ENCODE measurements at regions not wholly inside any gene's neighbourhood (a gene's known extent, or its start where the extent isn't known, plus 50 kb on each side); places are given as distances from the start of the nearest gene placed in this dataset.

DNA sequence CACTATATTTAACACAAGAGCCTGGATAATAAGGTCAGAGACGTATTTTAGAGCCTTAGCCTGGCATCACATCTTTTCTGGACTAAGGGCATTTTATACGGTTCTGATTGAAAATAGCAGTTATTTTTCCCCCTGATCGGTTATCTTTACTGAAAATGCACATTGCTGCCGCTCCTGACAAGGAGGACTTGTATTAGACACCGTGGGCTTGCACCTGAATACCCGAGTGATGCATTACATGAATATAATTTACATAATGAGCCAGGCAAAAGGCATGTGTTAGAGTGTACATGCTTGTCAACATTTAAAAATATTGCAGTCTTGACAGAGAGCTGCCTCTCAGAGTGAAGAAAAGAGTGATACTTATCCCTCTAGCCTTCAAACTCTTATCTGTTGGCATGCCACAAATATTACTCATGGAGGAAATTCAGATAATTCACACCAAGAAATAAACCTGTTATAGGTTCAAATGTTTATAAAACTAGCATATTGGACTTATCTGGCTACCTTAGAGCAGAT is 470.5 kb upstream of the ETAA1 start:
- no peaks in the 10 kb centered on the region for H3K4me1 Mint-ChIP-seq
- DNase-seq (no peak), ATAC-seq (ENCODE audit: low read depth in 2 of 2) (no peak)
- H3K9me3 Mint-ChIP-seq = peaks cover 0 to 3% (median 0%) of the 10 kb centered on the region in 7 donors
- no peaks in the 10 kb centered on the region for H3K27me3 Mint-ChIP-seq
- no peak overlapping the region for H3K4me3 Mint-ChIP-seq
- H3K36me3 Mint-ChIP-seq = no peaks in the 10 kb centered on the region
- H3K27ac Mint-ChIP-seq = no peak overlapping the region

DNA sequence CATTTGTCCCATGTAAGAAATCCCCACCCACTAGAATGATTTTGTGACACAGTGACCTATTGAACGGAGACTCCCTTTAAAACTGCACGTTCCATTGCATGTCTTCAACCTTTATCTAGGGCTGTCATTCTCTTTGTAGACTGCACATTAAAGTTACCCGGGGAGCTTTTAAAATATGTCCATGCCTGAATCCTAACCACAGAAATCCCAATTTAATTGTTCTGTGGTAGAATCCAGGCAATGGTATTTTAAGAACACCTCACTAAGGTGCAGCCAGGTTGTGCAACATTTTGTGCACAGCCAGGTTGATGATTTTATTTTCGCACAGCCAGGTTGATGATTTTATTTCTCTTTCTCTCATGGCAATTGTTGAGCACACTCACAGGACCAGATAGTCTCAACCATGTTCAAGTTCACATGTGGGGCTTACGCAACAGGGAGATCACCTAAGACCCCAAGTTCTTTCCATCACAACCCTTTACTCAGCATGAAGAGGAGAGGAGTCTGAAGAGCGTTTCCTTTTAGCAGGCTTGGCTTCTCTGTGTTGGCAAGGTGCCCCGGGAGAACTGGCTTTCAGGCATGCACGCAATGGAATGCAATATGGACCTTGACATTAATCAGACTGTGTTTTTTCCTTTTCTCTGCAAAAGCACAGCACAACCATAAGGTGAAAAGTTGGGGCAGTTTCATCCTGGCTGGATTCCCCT is 467.3 kb upstream of the ETAA1 start:
- Mint-ChIP-seq H3K27me3 (peaks cover 0 to 3% (median 0%) of the 10 kb centered on the region in 3 donors), H3K27ac (no peak overlapping the region), H3K36me3 (no peaks in the 10 kb centered on the region), H3K4me1 (no peaks in the 10 kb centered on the region), H3K9me3 (peaks cover 0 to 8% (median 0%) of the 10 kb centered on the region in 7 donors), H3K4me3 (no peak overlapping the region)
- DNase-seq (no peak), ATAC-seq (ENCODE audit: low read depth in 2 of 2) (no peak)

DNA sequence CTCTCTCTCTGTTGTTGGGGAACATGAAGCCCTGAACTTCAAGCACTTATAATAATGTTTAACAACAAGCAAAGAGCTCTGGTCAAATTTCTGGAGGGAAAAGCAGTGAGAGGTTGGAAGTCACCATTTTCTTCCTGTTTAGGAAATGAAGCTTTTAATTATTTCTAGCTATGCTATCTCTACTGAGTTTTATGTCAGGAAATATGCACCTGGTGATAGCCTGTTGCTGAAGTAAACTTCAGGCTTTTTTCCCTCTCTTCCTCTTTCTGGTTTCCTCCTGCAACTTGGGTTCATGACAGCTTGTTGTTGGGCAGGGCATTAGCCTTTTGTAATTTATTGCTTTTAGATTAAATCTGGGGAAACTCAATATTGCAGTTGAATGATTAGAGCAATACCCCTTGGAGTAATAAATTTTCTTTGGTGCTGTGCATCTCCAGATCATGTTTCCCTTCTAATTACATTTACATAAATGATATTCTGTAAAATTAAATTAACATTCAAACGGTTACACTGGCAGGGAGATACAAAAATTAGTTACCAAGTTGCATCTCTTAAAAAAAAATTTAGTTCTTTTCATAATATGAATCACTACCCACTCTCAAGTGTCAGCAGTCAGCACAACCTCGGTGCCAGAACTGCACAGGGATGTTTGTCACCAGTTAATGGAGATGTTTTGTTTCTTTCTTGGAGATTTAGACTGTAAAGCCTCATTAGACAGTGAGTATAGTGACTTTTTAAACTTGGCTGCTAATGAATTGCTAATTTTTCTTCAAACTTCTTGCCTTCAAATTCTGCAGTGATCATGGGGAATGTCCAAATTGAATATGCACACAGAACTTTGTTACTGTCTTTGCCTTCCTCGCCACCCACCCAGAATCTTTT is 466.6 kb upstream of the ETAA1 start:
- Mint-ChIP-seq H3K36me3 (no peaks in the 10 kb centered on the region), H3K27ac (peak overlapping the region in 1 of 6 donors; percentile 40)

DNA sequence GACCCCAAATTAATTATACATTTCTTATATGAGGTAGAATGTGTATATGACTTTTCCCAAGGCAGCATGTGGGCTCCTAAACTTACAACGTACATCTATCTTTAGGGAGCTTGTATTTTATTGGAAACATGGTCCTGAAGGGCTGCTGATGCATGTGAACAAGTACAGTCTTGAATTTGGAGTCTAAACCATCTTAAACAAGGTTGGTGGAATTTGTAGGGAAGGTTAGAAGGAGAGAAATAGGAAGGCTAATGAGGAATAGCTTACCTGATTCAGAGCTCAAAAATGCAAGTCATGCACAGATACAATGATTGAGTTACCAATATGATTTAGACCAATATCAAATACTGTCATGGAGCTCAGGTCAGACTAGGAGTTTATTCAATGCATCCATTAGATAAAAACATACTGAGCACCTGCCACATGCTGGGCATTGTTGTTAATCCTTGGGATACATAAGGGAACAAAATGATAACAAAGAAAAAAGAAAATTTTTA is 458.6 kb upstream of the ETAA1 start:
- Mint-ChIP-seq H3K9me3 (peaks cover 0 to 7% (median 3%) of the 10 kb centered on the region in 7 donors), H3K36me3 (no peaks in the 10 kb centered on the region), H3K4me1 (no peaks in the 10 kb centered on the region), H3K4me3 (no peak overlapping the region), H3K27ac (no peak overlapping the region), H3K27me3 (no peaks in the 10 kb centered on the region)
- DNase-seq (no peak), ATAC-seq (ENCODE audit: low read depth in 2 of 2) (no peak)

More for the DNA sequence above, 466.6 kb upstream of the ETAA1 start:
- H3K9me3 Mint-ChIP-seq = peaks cover 0 to 8% (median 0%) of the 10 kb centered on the region in 7 donors
- peaks cover 0 to 3% (median 0%) of the 10 kb centered on the region in 3 donors for H3K27me3 Mint-ChIP-seq
- H3K4me3 Mint-ChIP-seq = no peak overlapping the region
- DNase-seq (no peak), ATAC-seq (ENCODE audit: low read depth in 2 of 2) (no peak)
- H3K4me1 Mint-ChIP-seq = no peaks in the 10 kb centered on the region

GRCh38 chr2:66940080-66940479 is 457.1 kb upstream of the ETAA1 start:
- Mint-ChIP-seq H3K27ac (no peak overlapping the region), H3K27me3 (no peaks in the 10 kb centered on the region), H3K36me3 (no peaks in the 10 kb centered on the region), H3K4me1 (no peaks in the 10 kb centered on the region), H3K4me3 (no peak overlapping the region), H3K9me3 (peaks cover 0 to 7% (median 2%) of the 10 kb centered on the region in 7 donors)
- DNase-seq = no peak
- ATAC-seq (ENCODE audit: low read depth in 2 of 2) = no peak

- H3K27ac Mint-ChIP-seq = no peak overlapping the region
- no peaks in the 10 kb centered on the region for H3K4me1 Mint-ChIP-seq
- no peaks in the 10 kb centered on the region for H3K36me3 Mint-ChIP-seq
- H3K27me3 Mint-ChIP-seq = no peaks in the 10 kb centered on the region
- no peak overlapping the region for H3K4me3 Mint-ChIP-seq
- H3K9me3 Mint-ChIP-seq = peaks cover 0 to 7% (median 0%) of the 10 kb centered on the region in 7 donors
- DNase-seq (no peak), ATAC-seq (ENCODE audit: low read depth in 2 of 2) (no peak)
Observed at GRCh38 chr2:66948234-66948633, 448.9 kb upstream of the ETAA1 start.

GRCh38 chr2:66957198-66957597 is 439.9 kb upstream of the ETAA1 start:
- Mint-ChIP-seq H3K4me3 (no peak overlapping the region), H3K27ac (no peak overlapping the region), H3K9me3 (peaks cover 0 to 2% (median 0%) of the 10 kb centered on the region in 7 donors), H3K27me3 (peaks cover 0 to 3% (median 0%) of the 10 kb centered on the region in 3 donors), H3K36me3 (no peaks in the 10 kb centered on the region), H3K4me1 (no peaks in the 10 kb centered on the region)
- DNase-seq (no peak), ATAC-seq (ENCODE audit: low read depth in 2 of 2) (no peak)

DNA sequence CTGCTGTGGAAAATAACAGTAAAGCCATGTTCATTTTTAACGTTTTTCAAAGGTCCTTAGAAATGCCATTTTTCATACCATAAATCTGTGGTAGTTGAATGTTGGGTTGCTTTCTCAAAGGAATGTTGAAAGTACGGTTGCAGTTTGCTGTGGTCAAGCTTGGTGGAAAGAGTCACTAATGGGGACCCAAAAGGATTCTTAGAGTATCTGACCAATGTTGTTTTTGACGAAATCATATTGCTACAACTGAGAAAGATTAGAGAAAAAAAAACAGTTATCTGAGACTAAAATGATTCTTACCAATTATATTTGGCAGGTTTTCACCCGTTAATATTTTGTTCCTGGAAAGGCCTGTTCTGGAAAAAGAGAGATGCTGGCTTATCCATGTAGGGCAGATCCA is 439.5 kb upstream of the ETAA1 start:
- Mint-ChIP-seq H3K27ac (no peak overlapping the region), H3K4me3 (no peak overlapping the region), H3K9me3 (peaks cover 0 to 2% (median 0%) of the 10 kb centered on the region in 7 donors), H3K36me3 (no peaks in the 10 kb centered on the region), H3K4me1 (no peaks in the 10 kb centered on the region), H3K27me3 (peaks cover 0 to 3% (median 0%) of the 10 kb centered on the region in 3 donors)
- no peak for ATAC-seq (ENCODE audit: low read depth in 2 of 2)
- no peak for DNase-seq

DNA sequence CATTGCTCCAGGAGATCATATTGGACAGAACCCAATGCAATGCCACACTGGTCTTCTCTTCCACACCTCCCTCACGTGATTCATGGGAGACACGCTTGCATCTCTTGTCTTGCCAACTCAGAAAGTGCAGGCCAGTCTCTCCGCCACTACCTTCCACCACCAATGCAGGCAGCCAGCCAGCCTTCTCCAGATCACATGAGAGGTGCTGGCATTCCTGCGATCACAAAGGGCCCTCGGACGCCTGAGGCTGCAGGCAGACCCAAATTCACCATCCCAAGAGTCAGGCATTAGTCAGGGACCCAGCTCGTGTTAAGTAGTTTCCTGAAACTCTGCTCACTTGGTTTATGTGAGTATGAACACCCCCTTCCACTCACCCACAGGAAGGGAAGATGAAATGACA is 437.0 kb upstream of the ETAA1 start:
- Mint-ChIP-seq H3K4me3 (no peak overlapping the region), H3K36me3 (no peaks in the 10 kb centered on the region), H3K9me3 (peaks cover 0 to 2% (median 0%) of the 10 kb centered on the region in 7 donors), H3K27ac (no peak overlapping the region), H3K4me1 (no peaks in the 10 kb centered on the region), H3K27me3 (peaks cover 0 to 3% (median 0%) of the 10 kb centered on the region in 3 donors)
- DNase-seq (no peak), ATAC-seq (ENCODE audit: low read depth in 2 of 2) (no peak)

DNA sequence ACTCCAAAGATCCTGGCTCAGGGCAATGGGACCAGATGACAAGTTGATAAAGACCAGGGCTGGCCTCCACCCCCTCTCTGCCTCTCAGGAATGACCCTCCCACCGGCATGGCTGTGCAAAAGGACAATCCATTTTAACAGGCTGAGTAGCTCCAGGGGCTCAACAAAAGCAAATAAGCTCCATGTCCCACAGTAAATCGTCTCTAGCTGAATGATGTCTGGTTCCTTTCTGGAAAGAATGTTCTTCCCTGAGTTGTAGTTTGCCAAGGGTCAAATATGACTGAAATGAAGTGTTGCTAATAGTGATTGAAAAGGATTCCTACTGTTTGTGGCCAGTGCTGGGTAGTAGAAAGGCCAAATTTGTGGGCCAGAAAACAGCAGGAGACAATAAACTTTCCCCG is 434.4 kb upstream of the ETAA1 start:
- H3K4me3 Mint-ChIP-seq = no peak overlapping the region
- DNase-seq (no peak), ATAC-seq (ENCODE audit: low read depth in 2 of 2) (no peak)
- no peak overlapping the region for H3K27ac Mint-ChIP-seq
- H3K36me3 Mint-ChIP-seq = no peaks in the 10 kb centered on the region
- H3K4me1 Mint-ChIP-seq = no peaks in the 10 kb centered on the region
- H3K27me3 Mint-ChIP-seq = peaks cover 0 to 3% (median 0%) of the 10 kb centered on the region in 3 donors
- peaks cover 0 to 2% (median 0%) of the 10 kb centered on the region in 7 donors for H3K9me3 Mint-ChIP-seq

- no peaks in the 10 kb centered on the region for H3K9me3 Mint-ChIP-seq
- no peak for DNase-seq
Observed at GRCh38 chr2:66966631-66967030, 430.5 kb upstream of the ETAA1 start.

DNA sequence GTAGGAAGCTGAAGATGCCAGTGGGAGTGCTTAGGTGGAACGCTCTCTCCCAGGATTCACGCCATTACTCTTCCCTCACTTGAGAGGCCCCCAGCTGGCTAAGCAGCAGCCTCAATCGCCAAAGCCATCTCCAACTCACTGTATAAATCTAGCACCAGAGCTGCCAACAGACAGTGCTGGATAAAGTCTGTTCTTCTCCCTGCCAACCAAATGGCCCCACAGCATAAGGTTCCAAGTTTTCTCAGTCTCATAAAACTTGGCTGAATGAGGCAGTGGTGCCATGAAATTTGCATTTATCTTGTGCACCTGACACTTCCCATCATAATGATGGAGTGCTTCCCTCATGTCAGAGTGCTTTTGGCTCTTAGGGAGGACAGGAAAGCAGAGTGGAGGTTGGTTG is 428.2 kb upstream of the ETAA1 start:
- no peaks in the 10 kb centered on the region for H3K27me3 Mint-ChIP-seq
- peaks cover 0 to 4% (median 0%) of the 10 kb centered on the region in 7 donors for H3K9me3 Mint-ChIP-seq

More at GRCh38 chr2:66966631-66967030, 430.5 kb upstream of the ETAA1 start:
- Mint-ChIP-seq H3K27me3 (no peaks in the 10 kb centered on the region), H3K27ac (no peak overlapping the region), H3K4me3 (no peak overlapping the region), H3K4me1 (no peaks in the 10 kb centered on the region), H3K36me3 (no peaks in the 10 kb centered on the region)
- ATAC-seq (ENCODE audit: low read depth in 2 of 2) = no peak

DNA sequence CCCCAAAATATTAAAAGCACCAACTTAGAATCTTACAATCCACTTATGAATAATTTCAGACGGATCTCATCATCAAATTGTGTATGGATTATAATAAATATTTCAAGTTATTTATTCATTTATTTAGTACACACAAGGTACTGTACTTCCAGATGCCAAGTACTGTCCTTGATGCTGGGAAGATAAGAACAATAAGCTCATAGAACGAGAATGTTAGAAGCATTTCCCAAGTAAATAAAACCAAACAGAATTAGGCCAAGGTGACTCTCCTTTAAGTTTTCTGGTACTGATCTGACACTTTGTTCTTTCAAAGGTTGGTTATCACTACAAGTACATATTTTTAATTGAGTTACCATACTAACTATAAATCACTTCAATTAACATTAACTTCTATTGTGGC is 416.1 kb upstream of the ETAA1 start:
- H3K36me3 Mint-ChIP-seq = no peaks in the 10 kb centered on the region
- H3K27me3 Mint-ChIP-seq = no peaks in the 10 kb centered on the region
- H3K27ac Mint-ChIP-seq = no peak overlapping the region
- no peak for DNase-seq
- no peak overlapping the region for H3K4me3 Mint-ChIP-seq
- ATAC-seq (ENCODE audit: low read depth in 2 of 2) = no peak
- no peaks in the 10 kb centered on the region for H3K9me3 Mint-ChIP-seq
- no peaks in the 10 kb centered on the region for H3K4me1 Mint-ChIP-seq

More for the DNA sequence above, 428.2 kb upstream of the ETAA1 start:
- no peak for DNase-seq
- Mint-ChIP-seq H3K27ac (no peak overlapping the region), H3K36me3 (no peaks in the 10 kb centered on the region), H3K4me1 (no peaks in the 10 kb centered on the region), H3K4me3 (no peak overlapping the region)
- ATAC-seq (ENCODE audit: low read depth in 2 of 2) = no peak

Data from naive B cell (primary cell).